HG02678 (cell line): ENCODE measurements at regions not wholly inside any gene's neighbourhood (a gene's known extent, or its start where the extent isn't known, plus 50 kb on each side); places are given as distances from the start of the nearest gene placed in this dataset.
"Not testable (repeated sequence)": the region's sequence is repeated elsewhere in the genome, so short reads cannot be mapped to it uniquely, and the experiment has no call there.

Experiments
- ATAC-seq: cut with Tn5 transposase; IDR thresholded peaks from one replicate; pipeline ENCODE4 v1.9.1; 2021; ENCODE audit warnings: mild to moderate bottlenecking, moderate library complexity; ENCODE audit not compliant: unreplicated experiment

- ATAC-seq = no peak
Measured at GRCh38 chr10:111261081-111261615, 184.3 kb downstream of the ADRA2A start.

- ATAC-seq = no peak
Measured at GRCh38 chr10:111265341-111265740, 188.5 kb downstream of the ADRA2A start.

- ATAC-seq = no peak
Measured at GRCh38 chr10:111266165-111266564, 189.3 kb downstream of the ADRA2A start.

GRCh38 chr10:111267673-111268072, 190.8 kb downstream of the ADRA2A start:
- ATAC-seq = no peak

- no peak for ATAC-seq
Measured at GRCh38 chr10:111273235-111273634, 196.4 kb downstream of the ADRA2A start.

- ATAC-seq = no peak
Measured at GRCh38 chr10:111273635-111274034, 196.8 kb downstream of the ADRA2A start.

GRCh38 chr10:111275091-111275490, 198.3 kb downstream of the ADRA2A start:
- ATAC-seq = no peak

GRCh38 chr10:111277661-111278060, 200.8 kb downstream of the ADRA2A start:
- ATAC-seq = no peak

GRCh38 chr10:111278266-111278665, 201.4 kb downstream of the ADRA2A start:
- ATAC-seq = no peak

- no peak for ATAC-seq
Measured at GRCh38 chr10:111281516-111281915, 204.7 kb downstream of the ADRA2A start.

GRCh38 chr10:111289461-111289860, 212.6 kb downstream of the ADRA2A start:
- ATAC-seq = no peak

GRCh38 chr10:111290649-111291048, 213.8 kb downstream of the ADRA2A start:
- ATAC-seq = no peak

- no peak for ATAC-seq
Measured at GRCh38 chr10:111295788-111296187, 219.0 kb downstream of the ADRA2A start.

- ATAC-seq = no peak
Measured at GRCh38 chr10:111297351-111297848, 220.6 kb downstream of the ADRA2A start.

- no peak for ATAC-seq
Measured at GRCh38 chr10:111298031-111298430, 221.2 kb downstream of the ADRA2A start.

GRCh38 chr10:111299037-111299436, 222.2 kb downstream of the ADRA2A start:
- ATAC-seq = no peak

GRCh38 chr10:111303887-111304286, 227.1 kb downstream of the ADRA2A start:
- no peak for ATAC-seq

- ATAC-seq = no peak
Measured at GRCh38 chr10:111316722-111317212, 239.9 kb downstream of the ADRA2A start.

GRCh38 chr10:111319866-111320265, 243.0 kb downstream of the ADRA2A start:
- ATAC-seq = no peak

- no peak for ATAC-seq
Measured at GRCh38 chr10:111323389-111323966, 246.6 kb downstream of the ADRA2A start.

GRCh38 chr10:111332174-111332573, 255.3 kb downstream of the ADRA2A start:
- not testable (repeated sequence) for ATAC-seq

- no peak for ATAC-seq
Measured at GRCh38 chr10:111335826-111336225, 259.0 kb downstream of the ADRA2A start.

- no peak for ATAC-seq
Measured at GRCh38 chr10:111338035-111338434, 261.2 kb downstream of the ADRA2A start.
